ENCODE measurements at regions not wholly inside any gene's neighbourhood (a gene's known extent, or its start where the extent isn't known, plus 50 kb on each side); places are given as distances from the start of the nearest gene placed in this dataset.

DNA sequence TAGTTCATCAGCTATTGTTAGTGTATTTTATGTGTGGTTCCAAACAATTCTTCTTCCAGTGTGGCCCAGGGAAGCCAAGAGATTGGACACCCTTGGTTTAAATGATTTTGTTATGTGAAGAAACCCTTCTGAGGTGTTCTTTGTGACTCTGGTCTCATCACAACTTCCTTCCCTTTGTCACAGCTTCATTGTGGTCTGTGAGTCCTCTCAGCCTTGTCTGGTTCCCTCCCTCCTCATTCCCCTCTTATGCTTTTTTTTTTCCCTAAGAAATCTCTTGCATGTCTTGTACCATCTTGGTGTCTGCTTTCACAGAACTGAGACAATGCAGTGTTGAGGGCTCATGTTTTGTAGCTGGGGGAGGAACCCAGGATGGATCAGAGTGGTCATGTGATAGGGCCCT lies 118.9 kb downstream of the TMEM182 start:
- dilution Hi-C loops (cut with MboI; ENCODE audit: extremely low pct_ligation_motif_present, low sequenced_read_pairs), result no loop called here
- H3K4me1 ChIP-seq (ENCODE audit: control insufficient read depth, extremely low read depth, insufficient read depth, low read length), result no peaks in the 10 kb centered on the region

DNA sequence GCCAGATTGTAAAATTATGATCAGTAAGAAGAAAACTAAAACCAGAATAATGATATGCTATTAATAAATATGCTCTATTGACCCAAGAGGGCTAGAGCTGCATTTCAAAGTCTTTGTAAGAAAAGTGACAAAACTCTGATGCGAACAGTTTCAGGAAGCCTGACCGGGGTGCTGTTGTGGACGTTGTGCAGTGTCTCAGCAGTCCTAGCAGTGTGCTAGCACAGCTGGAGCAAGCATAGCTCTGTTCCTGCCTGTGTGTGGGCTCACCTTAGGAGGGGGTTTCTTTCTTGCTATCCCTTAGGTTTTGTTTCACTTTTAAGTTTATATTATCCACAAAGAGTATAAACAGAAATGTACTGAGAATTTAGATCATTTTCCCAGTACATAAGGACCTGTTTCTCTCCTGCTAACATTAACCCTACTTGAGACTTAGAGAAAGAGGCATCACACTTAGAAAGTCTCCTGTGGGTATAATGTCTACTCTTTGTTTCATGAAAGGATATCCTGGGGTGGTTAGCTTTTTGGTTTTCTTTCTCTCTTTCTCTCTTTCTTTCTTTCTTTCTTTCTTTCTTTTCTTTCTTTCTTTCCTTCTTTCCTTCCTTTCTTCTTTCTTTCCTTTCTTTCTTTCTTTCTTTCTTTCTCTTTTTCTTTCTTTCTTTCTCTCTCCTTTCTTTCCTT lies 124.5 kb downstream of the TMEM182 start:
- H3K9ac ChIP-seq (ENCODE audit: control insufficient read depth, extremely low read depth, insufficient read depth, low read length), result no peak overlapping the region
- H3K27me3 ChIP-seq (ENCODE audit: control insufficient read depth, extremely low read depth, insufficient read depth, low read length), result no peaks in the 10 kb centered on the region
- dilution Hi-C loops (cut with MboI; ENCODE audit: extremely low pct_ligation_motif_present, low sequenced_read_pairs), result no loop called here
- DNase-seq (ENCODE audit: low read depth, low spot score), result no peak
- TF ChIP-seq EZH2 (IDR thresholded peaks at IDR 0.05; ENCODE audit: low read length) (no peak), CTCF (optimal IDR thresholded peaks at IDR 0.05 in 1 of 3, IDR thresholded peaks at IDR 0.05 in 1 of 3, conservative IDR thresholded peaks at IDR 0.05 in 1 of 3; ENCODE audit: extremely low read depth in 1 of 3, insufficient read depth in 2 of 3, low read length in 3 of 3) (no peak)
- H3K4me1 ChIP-seq (ENCODE audit: control insufficient read depth, extremely low read depth, insufficient read depth, low read length), result no peaks in the 10 kb centered on the region
- H3K27ac ChIP-seq (ENCODE audit: control insufficient read depth, insufficient read depth, low read length), result no peak overlapping the region
- no peaks in the 10 kb centered on the region for H3K36me3 ChIP-seq (ENCODE audit: control insufficient read depth in 2 of 2, extremely low read depth in 1 of 2, insufficient read depth in 2 of 2, low read length in 2 of 2)
- H3K4me2 ChIP-seq (ENCODE audit: control insufficient read depth, extremely low read depth, insufficient read depth, low read depth, low read length), result no peak overlapping the region
- no peak overlapping the region for H2AFZ ChIP-seq (ENCODE audit: control insufficient read depth, low read length)
- H3K79me2 ChIP-seq (ENCODE audit: control insufficient read depth, insufficient read depth, low read length), result no peaks in the 10 kb centered on the region
- H3K9me3 ChIP-seq (ENCODE audit: control insufficient read depth, low read depth, low read length), result no peaks in the 10 kb centered on the region
- H3K9me1 ChIP-seq (ENCODE audit: control insufficient read depth, extremely low read depth, insufficient read depth, low read length), result no peaks in the 10 kb centered on the region
- no peaks in the 10 kb centered on the region for H4K20me1 ChIP-seq (ENCODE audit: control insufficient read depth, extremely low read depth, insufficient read depth, low read length)
- no peak for FAIRE-seq
- H3K4me3 ChIP-seq (ENCODE audit: control insufficient read depth in 2 of 3, extremely low read depth in 1 of 3, insufficient read depth in 2 of 3, low read depth in 1 of 3, low read length in 3 of 3), result no peak overlapping the region

More for the DNA sequence above, 118.9 kb downstream of the TMEM182 start:
- no peak overlapping the region for H3K4me2 ChIP-seq (ENCODE audit: control insufficient read depth, extremely low read depth, insufficient read depth, low read depth, low read length)
- H2AFZ ChIP-seq (ENCODE audit: control insufficient read depth, low read length), result no peak overlapping the region
- H4K20me1 ChIP-seq (ENCODE audit: control insufficient read depth, extremely low read depth, insufficient read depth, low read length), result no peaks in the 10 kb centered on the region
- H3K9ac ChIP-seq (ENCODE audit: control insufficient read depth, extremely low read depth, insufficient read depth, low read length), result no peak overlapping the region
- H3K4me3 ChIP-seq (ENCODE audit: control insufficient read depth in 2 of 3, extremely low read depth in 1 of 3, insufficient read depth in 2 of 3, low read depth in 1 of 3, low read length in 3 of 3), result no peak overlapping the region
- TF ChIP-seq EZH2 (IDR thresholded peaks at IDR 0.05; ENCODE audit: low read length) (no peak), CTCF (optimal IDR thresholded peaks at IDR 0.05 in 1 of 3, IDR thresholded peaks at IDR 0.05 in 1 of 3, conservative IDR thresholded peaks at IDR 0.05 in 1 of 3; ENCODE audit: extremely low read depth in 1 of 3, insufficient read depth in 2 of 3, low read length in 3 of 3) (no peak)
- H3K36me3 ChIP-seq (ENCODE audit: control insufficient read depth in 2 of 2, extremely low read depth in 1 of 2, insufficient read depth in 2 of 2, low read length in 2 of 2), result no peaks in the 10 kb centered on the region
- H3K27ac ChIP-seq (ENCODE audit: control insufficient read depth, insufficient read depth, low read length), result no peak overlapping the region
- no peaks in the 10 kb centered on the region for H3K9me1 ChIP-seq (ENCODE audit: control insufficient read depth, extremely low read depth, insufficient read depth, low read length)
- H3K27me3 ChIP-seq (ENCODE audit: control insufficient read depth, extremely low read depth, insufficient read depth, low read length), result no peaks in the 10 kb centered on the region
- no peaks in the 10 kb centered on the region for H3K79me2 ChIP-seq (ENCODE audit: control insufficient read depth, insufficient read depth, low read length)
- FAIRE-seq (no peak), DNase-seq (ENCODE audit: low read depth, low spot score) (no peak)
- no peaks in the 10 kb centered on the region for H3K9me3 ChIP-seq (ENCODE audit: control insufficient read depth, low read depth, low read length)

All from keratinocyte (primary cell).